HG03103 (cell line): ENCODE measurements at regions not wholly inside any gene's neighbourhood (a gene's known extent, or its start where the extent isn't known, plus 50 kb on each side); places are given as distances from the start of the nearest gene placed in this dataset.

ENCODE experiments used
- ATAC-seq: cut with Tn5 transposase; IDR thresholded peaks from one replicate; pipeline ENCODE4 v1.9.1; 2021; ENCODE audit warnings: low read depth; ENCODE audit not compliant: unreplicated experiment

GRCh38 chr1:209491496-209491895, 92.0 kb upstream of the CAMK1G start:
- ATAC-seq, result no peak

- no peak for ATAC-seq
Measured at GRCh38 chr1:209491897-209492296, 91.6 kb upstream of the CAMK1G start.

GRCh38 chr1:209493559-209493958, 90.0 kb upstream of the CAMK1G start:
- no peak for ATAC-seq

GRCh38 chr1:209497729-209498128, 85.8 kb upstream of the CAMK1G start:
- ATAC-seq, result no peak

- ATAC-seq, result no peak
Measured at GRCh38 chr1:209500993-209501392, 82.5 kb upstream of the CAMK1G start.

- ATAC-seq, result no peak
Measured at GRCh38 chr1:209503196-209503595, 80.3 kb upstream of the CAMK1G start.

- no peak for ATAC-seq
Measured at GRCh38 chr1:209504571-209504970, 78.9 kb upstream of the CAMK1G start.

GRCh38 chr1:209505044-209505443, 78.5 kb upstream of the CAMK1G start:
- no peak for ATAC-seq

- no peak for ATAC-seq
Measured at GRCh38 chr1:209506101-209506500, 77.4 kb upstream of the CAMK1G start.

- no peak for ATAC-seq
Measured at GRCh38 chr1:209509039-209509438, 74.5 kb upstream of the CAMK1G start.

GRCh38 chr1:209510063-209510462, 73.5 kb upstream of the CAMK1G start:
- no peak for ATAC-seq

- ATAC-seq, result no peak
Measured at GRCh38 chr1:209511169-209511568, 72.3 kb upstream of the CAMK1G start.

GRCh38 chr1:209512821-209513220, 70.7 kb upstream of the CAMK1G start:
- no peak for ATAC-seq

- ATAC-seq, result peak; percentile 74
Measured at GRCh38 chr1:209513226-209513625, 70.3 kb upstream of the CAMK1G start.

GRCh38 chr1:209516771-209517680, 66.5 kb upstream of the CAMK1G start:
- no peak for ATAC-seq

GRCh38 chr1:209517681-209518050, 65.8 kb upstream of the CAMK1G start:
- no peak for ATAC-seq

GRCh38 chr1:209519786-209520185, 63.7 kb upstream of the CAMK1G start:
- no peak for ATAC-seq

GRCh38 chr1:209522826-209523225, 60.7 kb upstream of the CAMK1G start:
- no peak for ATAC-seq

GRCh38 chr1:209526137-209526536, 57.4 kb upstream of the CAMK1G start:
- no peak for ATAC-seq

- ATAC-seq, result no peak
Measured at GRCh38 chr1:209527372-209527771, 56.1 kb upstream of the CAMK1G start.

- no peak for ATAC-seq
Measured at GRCh38 chr1:209527993-209528717, 55.4 kb upstream of the CAMK1G start.

- no peak for ATAC-seq
Measured at GRCh38 chr1:209529233-209529632, 54.3 kb upstream of the CAMK1G start.
